AG10803 (cell line): ENCODE measurements at regions not wholly inside any gene's neighbourhood (a gene's known extent, or its start where the extent isn't known, plus 50 kb on each side); places are given as distances from the start of the nearest gene placed in this dataset.

Experiments
- DNase-seq: peaks from one replicate; pipeline ENCODE4 v3.0.0; 2010; ENCODE audit warnings: low read depth
- H3K4me3 ChIP-seq: 2 replicates; pipeline ENCODE4 v1.5.1; 2011; ENCODE audit warnings: mild to moderate bottlenecking, low read length, control low read depth
- TF ChIP-seq, protein P1 (sequence below): conservative IDR thresholded peaks from 2 replicates; pipeline ENCODE4 v1.5.1; 2011; ENCODE audit warnings: mild to moderate bottlenecking, low read length, control low read depth, inconsistent platforms

DNA sequence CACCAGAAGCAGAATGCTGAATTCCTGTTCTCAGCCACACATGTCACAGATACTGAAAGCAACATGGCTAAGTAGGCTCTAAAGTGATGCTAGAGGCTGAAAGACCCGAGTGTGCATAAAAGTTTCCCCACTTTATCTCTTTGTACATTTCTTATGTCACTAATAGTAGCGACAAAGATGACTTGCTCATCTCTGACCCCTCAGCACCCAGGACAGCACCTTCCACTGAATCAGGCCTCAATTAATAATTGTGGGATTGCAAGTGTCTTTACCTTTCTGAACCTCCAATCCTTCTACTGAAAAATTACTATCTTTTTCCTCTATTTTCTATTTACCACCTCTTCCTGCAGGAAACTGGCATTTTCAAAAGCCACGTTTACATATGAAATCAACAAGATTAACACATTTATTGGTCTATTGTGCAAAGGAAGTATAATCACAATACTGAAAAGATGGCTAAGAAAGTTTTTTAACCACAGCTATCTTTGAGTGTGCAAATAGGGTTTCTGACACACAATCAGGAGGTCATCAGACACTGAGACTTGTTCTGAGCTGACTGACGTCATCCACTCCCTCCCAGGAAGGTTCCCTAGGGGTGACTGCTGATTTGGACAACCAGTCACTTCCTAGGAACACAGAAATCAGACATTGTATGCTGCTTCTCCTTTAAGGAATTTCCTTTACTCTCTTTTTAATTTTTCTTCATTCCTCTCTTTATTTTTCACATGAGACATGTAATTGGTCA lies 213.9 kb upstream of the ISX start:
- TF ChIP-seq, protein P1, sequence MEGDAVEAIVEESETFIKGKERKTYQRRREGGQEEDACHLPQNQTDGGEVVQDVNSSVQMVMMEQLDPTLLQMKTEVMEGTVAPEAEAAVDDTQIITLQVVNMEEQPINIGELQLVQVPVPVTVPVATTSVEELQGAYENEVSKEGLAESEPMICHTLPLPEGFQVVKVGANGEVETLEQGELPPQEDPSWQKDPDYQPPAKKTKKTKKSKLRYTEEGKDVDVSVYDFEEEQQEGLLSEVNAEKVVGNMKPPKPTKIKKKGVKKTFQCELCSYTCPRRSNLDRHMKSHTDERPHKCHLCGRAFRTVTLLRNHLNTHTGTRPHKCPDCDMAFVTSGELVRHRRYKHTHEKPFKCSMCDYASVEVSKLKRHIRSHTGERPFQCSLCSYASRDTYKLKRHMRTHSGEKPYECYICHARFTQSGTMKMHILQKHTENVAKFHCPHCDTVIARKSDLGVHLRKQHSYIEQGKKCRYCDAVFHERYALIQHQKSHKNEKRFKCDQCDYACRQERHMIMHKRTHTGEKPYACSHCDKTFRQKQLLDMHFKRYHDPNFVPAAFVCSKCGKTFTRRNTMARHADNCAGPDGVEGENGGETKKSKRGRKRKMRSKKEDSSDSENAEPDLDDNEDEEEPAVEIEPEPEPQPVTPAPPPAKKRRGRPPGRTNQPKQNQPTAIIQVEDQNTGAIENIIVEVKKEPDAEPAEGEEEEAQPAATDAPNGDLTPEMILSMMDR, result no peak
- no peak overlapping the region for H3K4me3 ChIP-seq
- DNase-seq, result no peak

DNA sequence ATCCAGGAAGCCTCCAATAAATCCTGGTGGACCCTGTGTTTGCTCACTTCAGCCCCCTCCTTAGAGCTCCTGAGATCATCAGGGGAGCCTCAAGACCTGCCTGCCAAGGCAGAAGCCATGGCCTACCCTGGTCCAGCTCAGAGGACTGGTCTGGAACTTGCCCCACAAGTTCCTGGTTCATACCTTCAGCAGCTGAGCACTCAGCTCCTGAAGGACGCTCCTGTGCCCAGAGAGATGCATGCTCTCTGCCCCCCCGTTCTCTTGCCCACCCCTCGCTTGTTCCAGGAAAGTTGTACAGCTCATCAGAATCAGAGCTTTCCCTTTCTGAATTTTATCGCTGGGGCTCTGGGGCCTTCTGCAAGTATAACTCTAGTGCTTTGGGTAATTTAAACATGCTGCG lies 210.5 kb upstream of the ISX start:
- DNase-seq, result no peak
- H3K4me3 ChIP-seq, result no peak overlapping the region
- TF ChIP-seq, protein P1, result no peak

DNA sequence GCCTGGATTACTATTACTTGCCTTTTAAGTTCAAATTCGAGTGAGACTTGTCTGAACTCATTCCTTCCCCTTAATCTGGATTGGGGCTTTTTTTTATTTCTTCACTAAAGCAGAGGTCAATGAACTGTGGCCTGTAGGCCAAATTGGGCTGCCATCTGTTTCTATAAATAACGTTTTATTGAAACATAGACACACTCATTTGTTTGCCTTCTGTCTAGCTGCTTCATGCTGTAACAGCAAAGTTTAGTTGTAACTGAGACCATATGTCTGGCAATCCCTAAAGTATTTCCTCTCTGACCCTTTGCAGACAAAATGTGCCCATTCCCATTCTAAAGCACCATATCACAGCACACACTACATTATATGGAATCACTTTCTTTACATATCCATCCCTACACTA lies 207.9 kb upstream of the ISX start:
- no peak overlapping the region for H3K4me3 ChIP-seq
- DNase-seq, result peak; percentile 32
- TF ChIP-seq, protein P1, result no peak

DNA sequence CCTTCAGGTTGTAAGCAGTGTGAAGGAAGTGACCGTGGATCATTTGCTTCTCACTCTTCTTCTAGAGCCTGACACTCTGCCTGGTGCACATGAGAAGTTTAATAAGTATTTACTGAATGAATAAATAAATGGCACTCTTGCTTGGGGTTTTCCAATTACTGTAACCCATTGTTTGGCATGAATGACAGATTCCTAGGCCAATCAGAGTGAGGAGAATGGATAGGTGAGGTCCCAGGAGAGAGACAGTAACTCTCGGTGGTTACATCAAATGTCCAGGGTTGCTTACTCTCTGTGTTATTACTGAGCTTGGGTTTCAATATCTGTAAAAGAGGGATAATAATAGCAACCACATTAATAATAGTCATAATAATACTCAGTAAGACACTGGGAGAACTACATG lies 204.2 kb upstream of the ISX start:
- DNase-seq, result no peak
- TF ChIP-seq, protein P1, result no peak
- H3K4me3 ChIP-seq, result no peak overlapping the region

DNA sequence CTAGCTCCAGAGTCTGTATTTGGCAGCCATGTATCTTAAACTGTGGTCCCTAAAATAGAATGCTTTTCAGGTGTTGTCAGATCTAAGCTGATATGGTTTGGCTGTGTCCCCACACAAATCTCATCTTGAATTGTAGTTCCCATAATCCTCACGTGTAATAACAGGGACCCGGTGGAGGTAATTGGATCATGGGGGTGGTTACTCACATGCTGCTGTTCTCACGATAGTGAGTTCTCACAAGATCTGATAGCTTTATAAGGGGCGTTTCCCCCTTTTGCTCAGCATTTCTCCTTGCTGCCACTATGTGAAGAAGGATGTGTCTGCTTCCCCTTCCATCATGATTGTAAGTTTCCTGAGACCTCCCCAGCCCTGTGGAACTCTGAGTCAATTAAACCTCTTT lies 199.9 kb upstream of the ISX start:
- DNase-seq, result no peak
- TF ChIP-seq, protein P1, result no peak
- H3K4me3 ChIP-seq, result no peak overlapping the region

DNA sequence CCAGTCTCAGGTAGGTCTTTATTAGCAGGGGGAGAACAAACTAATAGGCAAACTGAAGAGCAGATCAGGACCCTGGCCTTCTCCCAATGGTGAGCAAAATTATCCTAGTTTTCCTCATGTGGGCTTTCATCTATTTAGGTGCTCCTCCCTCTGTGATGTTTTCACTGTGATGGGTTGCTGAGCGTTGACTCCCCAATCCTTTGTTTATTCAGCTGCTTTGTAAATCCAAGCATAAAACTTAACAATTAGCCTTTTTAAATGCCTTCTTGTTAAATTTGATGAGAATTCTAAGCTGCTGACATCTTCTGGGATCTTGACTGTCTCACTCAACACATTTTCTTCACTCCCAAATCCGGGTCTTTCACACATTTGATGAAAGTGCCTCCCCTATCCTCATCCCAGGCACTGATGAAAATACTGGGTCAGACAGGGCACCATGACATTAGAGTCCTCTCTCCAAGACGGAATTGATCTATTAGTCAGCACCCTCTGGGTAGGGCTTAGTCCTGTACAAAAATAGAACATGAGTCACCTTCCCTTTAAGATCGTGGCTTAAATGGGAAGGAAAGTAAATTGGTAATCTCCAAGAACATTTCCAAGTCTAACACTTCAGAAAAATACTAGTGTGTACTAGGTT lies 199.3 kb upstream of the ISX start:
- peak; percentile 68 for DNase-seq
- H3K4me3 ChIP-seq, result no peak overlapping the region
- TF ChIP-seq, protein P1, result no peak

DNA sequence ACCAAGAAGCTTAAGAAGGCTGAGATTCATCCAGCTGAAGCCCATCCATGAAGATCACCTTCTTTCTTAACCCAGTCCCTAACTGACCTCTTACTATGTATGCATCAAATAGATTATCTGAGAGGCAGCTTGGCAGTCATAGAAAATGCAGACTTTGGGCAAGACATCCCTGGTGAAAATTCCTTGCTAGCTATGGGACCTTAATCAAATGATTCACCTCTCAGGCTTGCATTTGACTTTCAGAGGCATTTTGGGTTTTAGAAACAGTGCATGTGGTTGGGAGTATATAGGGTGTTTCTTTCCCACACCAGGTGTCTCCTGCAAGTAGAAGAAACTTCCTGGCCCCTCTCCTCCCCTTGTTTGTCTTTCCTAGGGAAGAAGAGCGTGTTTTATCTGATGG lies 188.5 kb upstream of the ISX start:
- DNase-seq, result peak; percentile 65

More for the DNA sequence above, 188.5 kb upstream of the ISX start:
- TF ChIP-seq, protein P1, result no peak
- H3K4me3 ChIP-seq, result no peak overlapping the region
